K562 (cell line): ENCODE measurements at regions not wholly inside any gene's neighbourhood (a gene's known extent, or its start where the extent isn't known, plus 50 kb on each side); places are given as distances from the start of the nearest gene placed in this dataset.

Experiments used
- ADNP ChIP-seq: fragments of 200-800 bp; sonication (Bioruptor generic); IDR thresholded peaks from 2 replicates; pipeline ENCODE4 v1.6.1; 2016; ENCODE audit warnings: missing genetic modification characterization, missing compliant biosample characterization
- DMBX1 ChIP-seq: fragments of 250-450 bp; sonication (Bioruptor Pico); IDR thresholded peaks from 2 replicates; pipeline ENCODE4 v1.8.0; 2022; ENCODE audit warnings: inconsistent platforms, mild to moderate bottlenecking, moderate library complexity, borderline replicate concordance
- FOSL1 ChIP-seq: fragments of 200-800 bp; sonication (Bioruptor generic); conservative IDR thresholded peaks from 2 replicates; pipeline ENCODE4 v1.6.1; 2016; ENCODE audit warnings: missing genetic modification characterization, missing compliant biosample characterization
- JUND ChIP-seq, 2 experiments: IDR thresholded peaks; 2 replicates in 1 of 2; 3 replicates in 1 of 2; pipeline ENCODE4 v1.6.1; 2011; ENCODE audit warnings: borderline replicate concordance in 2 of 2, low read depth in 2 of 2, low read length in 2 of 2, improper control_type of control experiment in 1 of 2, missing biosample characterization in 1 of 2, missing genetic modification characterization in 1 of 2, missing genetic modification reagents in 1 of 2
- KAT2B ChIP-seq: IDR thresholded peaks from one replicate; pipeline ENCODE4 v1.6.1; 2012; ENCODE audit warnings: low read depth, mild to moderate bottlenecking, control low read depth, inconsistent platforms, low read length, moderate library complexity
- KDM1A ChIP-seq, 2 experiments: fragments of 450-650 bp; IDR thresholded peaks; 2 replicates each; pipeline ENCODE4 v1.6.1; 2016; ENCODE audit warnings: mild to moderate bottlenecking in 2 of 2
- KLF6 ChIP-seq: fragments of 250-450 bp; sonication (Bioruptor Pico); IDR thresholded peaks from 2 replicates; pipeline ENCODE4 v1.4.0; 2020; ENCODE audit warnings: mild to moderate bottlenecking, moderate library complexity, borderline replicate concordance
- RAD51 ChIP-seq: fragments of 450-650 bp; IDR thresholded peaks from 2 replicates; pipeline ENCODE4 v1.7.1; 2016; ENCODE audit warnings: low read depth, mild to moderate bottlenecking, borderline replicate concordance
- TBL1XR1 ChIP-seq, 2 experiments: IDR thresholded peaks; 2 replicates each; pipeline ENCODE4 v1.6.1; 2012; ENCODE audit warnings: improper control_type of control experiment in 2 of 2, low read length in 2 of 2, mild to moderate bottlenecking in 1 of 2
- TCF3 ChIP-seq: sonication (generic); formaldehyde crosslinking; IDR thresholded peaks from 2 replicates; pipeline ENCODE4 v1.4.0; 2020; ENCODE audit warnings: mild to moderate bottlenecking, missing genetic modification reagents
- TF ChIP-seq, protein P1 (sequence below): sonication (generic); formaldehyde crosslinking; IDR thresholded peaks from 2 replicates; pipeline ENCODE4 v1.8.0; 2022; ENCODE audit warnings: mild to moderate bottlenecking, missing genetic modification reagents
- TF ChIP-seq, protein P2 (sequence below): sonication (generic); IDR thresholded peaks from 2 replicates; pipeline ENCODE4 v1.6.1; 2016
- TF ChIP-seq, protein P3 (sequence below), 2 experiments: fragments of 450-650 bp in 1 of 2; sonication (generic) in 1 of 2; formaldehyde crosslinking in 1 of 2; IDR thresholded peaks in 1 of 2; conservative IDR thresholded peaks in 1 of 2; 2 replicates each; pipeline versions ENCODE4 v1.6.1 to v1.8.1; 2016 to 2023; ENCODE audit warnings: mild to moderate bottlenecking in 2 of 2, moderate library complexity in 2 of 2, inconsistent platforms in 1 of 2, missing genetic modification reagents in 1 of 2
- TF ChIP-seq, protein P4 (sequence below): fragments of 250-450 bp; sonication (Bioruptor Pico); IDR thresholded peaks from 2 replicates; pipeline ENCODE4 v1.4.0; 2020; ENCODE audit warnings: borderline replicate concordance
- TF ChIP-seq, protein P5 (sequence below): sonication (generic); formaldehyde crosslinking; IDR thresholded peaks from 2 replicates; pipeline ENCODE4 v1.5.0; 2020; ENCODE audit warnings: missing genetic modification reagents
- TF ChIP-seq, protein P6 (sequence below): sonication (generic); formaldehyde crosslinking; IDR thresholded peaks from 2 replicates; pipeline ENCODE4 v1.8.0; 2022; ENCODE audit warnings: mild to moderate bottlenecking, low read depth, missing genetic modification reagents

DNA sequence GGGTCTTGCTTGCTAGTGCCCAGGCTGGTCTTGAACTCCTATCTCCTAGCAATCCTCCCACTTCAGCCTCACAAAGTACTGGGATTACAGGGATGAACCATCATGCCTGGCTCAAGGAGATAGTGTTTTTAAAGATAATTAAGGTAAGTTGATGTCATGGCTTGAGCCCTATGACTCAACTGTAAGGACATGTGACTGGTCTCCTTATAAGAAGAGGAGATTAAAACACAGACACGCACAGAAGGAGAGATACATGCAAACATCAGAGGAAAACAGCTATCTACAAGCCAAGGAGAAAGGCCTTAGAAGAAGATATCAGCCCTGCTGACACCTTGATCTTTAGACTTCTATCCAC, 220.4 kb upstream of the GADL1 start (continued):
- TF ChIP-seq, protein P1, sequence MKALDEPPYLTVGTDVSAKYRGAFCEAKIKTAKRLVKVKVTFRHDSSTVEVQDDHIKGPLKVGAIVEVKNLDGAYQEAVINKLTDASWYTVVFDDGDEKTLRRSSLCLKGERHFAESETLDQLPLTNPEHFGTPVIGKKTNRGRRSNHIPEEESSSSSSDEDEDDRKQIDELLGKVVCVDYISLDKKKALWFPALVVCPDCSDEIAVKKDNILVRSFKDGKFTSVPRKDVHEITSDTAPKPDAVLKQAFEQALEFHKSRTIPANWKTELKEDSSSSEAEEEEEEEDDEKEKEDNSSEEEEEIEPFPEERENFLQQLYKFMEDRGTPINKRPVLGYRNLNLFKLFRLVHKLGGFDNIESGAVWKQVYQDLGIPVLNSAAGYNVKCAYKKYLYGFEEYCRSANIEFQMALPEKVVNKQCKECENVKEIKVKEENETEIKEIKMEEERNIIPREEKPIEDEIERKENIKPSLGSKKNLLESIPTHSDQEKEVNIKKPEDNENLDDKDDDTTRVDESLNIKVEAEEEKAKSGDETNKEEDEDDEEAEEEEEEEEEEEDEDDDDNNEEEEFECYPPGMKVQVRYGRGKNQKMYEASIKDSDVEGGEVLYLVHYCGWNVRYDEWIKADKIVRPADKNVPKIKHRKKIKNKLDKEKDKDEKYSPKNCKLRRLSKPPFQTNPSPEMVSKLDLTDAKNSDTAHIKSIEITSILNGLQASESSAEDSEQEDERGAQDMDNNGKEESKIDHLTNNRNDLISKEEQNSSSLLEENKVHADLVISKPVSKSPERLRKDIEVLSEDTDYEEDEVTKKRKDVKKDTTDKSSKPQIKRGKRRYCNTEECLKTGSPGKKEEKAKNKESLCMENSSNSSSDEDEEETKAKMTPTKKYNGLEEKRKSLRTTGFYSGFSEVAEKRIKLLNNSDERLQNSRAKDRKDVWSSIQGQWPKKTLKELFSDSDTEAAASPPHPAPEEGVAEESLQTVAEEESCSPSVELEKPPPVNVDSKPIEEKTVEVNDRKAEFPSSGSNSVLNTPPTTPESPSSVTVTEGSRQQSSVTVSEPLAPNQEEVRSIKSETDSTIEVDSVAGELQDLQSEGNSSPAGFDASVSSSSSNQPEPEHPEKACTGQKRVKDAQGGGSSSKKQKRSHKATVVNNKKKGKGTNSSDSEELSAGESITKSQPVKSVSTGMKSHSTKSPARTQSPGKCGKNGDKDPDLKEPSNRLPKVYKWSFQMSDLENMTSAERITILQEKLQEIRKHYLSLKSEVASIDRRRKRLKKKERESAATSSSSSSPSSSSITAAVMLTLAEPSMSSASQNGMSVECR (CRISPR knock-in tag) = no peak
- TF ChIP-seq, protein P2, sequence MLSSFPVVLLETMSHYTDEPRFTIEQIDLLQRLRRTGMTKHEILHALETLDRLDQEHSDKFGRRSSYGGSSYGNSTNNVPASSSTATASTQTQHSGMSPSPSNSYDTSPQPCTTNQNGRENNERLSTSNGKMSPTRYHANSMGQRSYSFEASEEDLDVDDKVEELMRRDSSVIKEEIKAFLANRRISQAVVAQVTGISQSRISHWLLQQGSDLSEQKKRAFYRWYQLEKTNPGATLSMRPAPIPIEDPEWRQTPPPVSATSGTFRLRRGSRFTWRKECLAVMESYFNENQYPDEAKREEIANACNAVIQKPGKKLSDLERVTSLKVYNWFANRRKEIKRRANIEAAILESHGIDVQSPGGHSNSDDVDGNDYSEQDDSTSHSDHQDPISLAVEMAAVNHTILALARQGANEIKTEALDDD = peak; percentile 32; the same call in 1 of the 2 replicates
- no peak for TF ChIP-seq KAT2B
- peak; percentile 76 for TF ChIP-seq TCF3 (CRISPR knock-in tag)
- TF ChIP-seq ADNP (tag) = peak; percentile 94
- TF ChIP-seq RAD51 = peak; percentile 42; the same call in 1 of the 2 replicates
- 0 out of 2 replicates have a peak, but pooled peaks have one; percentile 26 for TF ChIP-seq KLF6 (CRISPR knock-in tag)
- TF ChIP-seq, protein P3, sequence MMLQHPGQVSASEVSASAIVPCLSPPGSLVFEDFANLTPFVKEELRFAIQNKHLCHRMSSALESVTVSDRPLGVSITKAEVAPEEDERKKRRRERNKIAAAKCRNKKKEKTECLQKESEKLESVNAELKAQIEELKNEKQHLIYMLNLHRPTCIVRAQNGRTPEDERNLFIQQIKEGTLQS (IDR thresholded peaks at IDR 0.05) = peak; percentile 83
- TF ChIP-seq, protein P3 (CRISPR knock-in tag; conservative IDR thresholded peaks at IDR 0.05) = 0 out of 2 replicates have a peak, but pooled peaks have one; percentile 17
- TF ChIP-seq, protein P4, sequence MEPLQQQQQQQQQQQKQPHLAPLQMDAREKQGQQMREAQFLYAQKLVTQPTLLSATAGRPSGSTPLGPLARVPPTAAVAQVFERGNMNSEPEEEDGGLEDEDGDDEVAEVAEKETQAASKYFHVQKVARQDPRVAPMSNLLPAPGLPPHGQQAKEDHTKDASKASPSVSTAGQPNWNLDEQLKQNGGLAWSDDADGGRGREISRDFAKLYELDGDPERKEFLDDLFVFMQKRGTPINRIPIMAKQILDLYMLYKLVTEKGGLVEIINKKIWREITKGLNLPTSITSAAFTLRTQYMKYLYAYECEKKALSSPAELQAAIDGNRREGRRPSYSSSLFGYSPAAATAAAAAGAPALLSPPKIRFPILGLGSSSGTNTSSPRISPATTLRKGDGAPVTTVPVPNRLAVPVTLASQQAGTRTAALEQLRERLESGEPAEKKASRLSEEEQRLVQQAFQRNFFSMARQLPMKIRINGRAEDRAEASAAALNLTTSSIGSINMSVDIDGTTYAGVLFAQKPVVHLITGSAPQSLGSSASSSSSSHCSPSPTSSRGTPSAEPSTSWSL (CRISPR knock-in tag) = 0 out of 2 replicates have a peak, but pooled peaks have one; percentile 9
- TF ChIP-seq, protein P5, sequence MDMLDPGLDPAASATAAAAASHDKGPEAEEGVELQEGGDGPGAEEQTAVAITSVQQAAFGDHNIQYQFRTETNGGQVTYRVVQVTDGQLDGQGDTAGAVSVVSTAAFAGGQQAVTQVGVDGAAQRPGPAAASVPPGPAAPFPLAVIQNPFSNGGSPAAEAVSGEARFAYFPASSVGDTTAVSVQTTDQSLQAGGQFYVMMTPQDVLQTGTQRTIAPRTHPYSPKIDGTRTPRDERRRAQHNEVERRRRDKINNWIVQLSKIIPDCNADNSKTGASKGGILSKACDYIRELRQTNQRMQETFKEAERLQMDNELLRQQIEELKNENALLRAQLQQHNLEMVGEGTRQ = peak; percentile 49
- TF ChIP-seq DMBX1 (CRISPR knock-in tag) = 0 out of 2 replicates have a peak, but pooled peaks have one; percentile 45
- TF ChIP-seq FOSL1 (tag) = peak; percentile 93
- TF ChIP-seq KDM1A (IDR thresholded peaks at IDR 0.05) = peak in 1 of 2 experiments; percentile 22; a peak in 1 of 4 replicates
- peak; percentile 84 for TF ChIP-seq JUND (IDR thresholded peaks at IDR 0.05; ENCODE audit: borderline replicate concordance, low read depth, low read length)
- TF ChIP-seq JUND (tag; IDR thresholded peaks at IDR 0.05; ENCODE audit: borderline replicate concordance, low read depth, low read length) = peak; percentile 69; the same call in 1 of the 3 replicates
- TF ChIP-seq, protein P6, sequence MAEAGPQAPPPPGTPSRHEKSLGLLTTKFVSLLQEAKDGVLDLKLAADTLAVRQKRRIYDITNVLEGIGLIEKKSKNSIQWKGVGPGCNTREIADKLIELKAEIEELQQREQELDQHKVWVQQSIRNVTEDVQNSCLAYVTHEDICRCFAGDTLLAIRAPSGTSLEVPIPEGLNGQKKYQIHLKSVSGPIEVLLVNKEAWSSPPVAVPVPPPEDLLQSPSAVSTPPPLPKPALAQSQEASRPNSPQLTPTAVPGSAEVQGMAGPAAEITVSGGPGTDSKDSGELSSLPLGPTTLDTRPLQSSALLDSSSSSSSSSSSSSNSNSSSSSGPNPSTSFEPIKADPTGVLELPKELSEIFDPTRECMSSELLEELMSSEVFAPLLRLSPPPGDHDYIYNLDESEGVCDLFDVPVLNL (CRISPR knock-in tag) = no peak
- 0 out of 4 replicates have a peak, but pooled peaks of 1 of the 2 experiments have one; percentile 16 for TF ChIP-seq TBL1XR1 (IDR thresholded peaks at IDR 0.05; ENCODE audit: low read length in 2 of 2)
